Right lobe of liver (tissue), 6 donors: ENCODE measurements at regions not wholly inside any gene's neighbourhood (a gene's known extent, or its start where the extent isn't known, plus 50 kb on each side); places are given as distances from the start of the nearest gene placed in this dataset.

ENCODE experiments used
- ATAC-seq, 4 donors: fragments of 200-7000 bp; cut with Tn5 transposase; one replicate each; pipeline ENCODE4 v1.9.1; 2020; ENCODE audit warnings: mild to moderate bottlenecking in 4 of 4, moderate library complexity in 4 of 4
- DNase-seq, 3 donors: peaks; one replicate each; pipeline ENCODE4 v3.0.0-alpha.2; 2020
- H3K27ac ChIP-seq, 3 donors: fragments of 200-600 bp; one replicate each; pipeline ENCODE4 v1.8.0; 2022
- H3K27me3 ChIP-seq, 2 donors: fragments of 200-600 bp; one replicate each; pipeline ENCODE4 v1.8.0; 2022
- H3K36me3 ChIP-seq, 4 donors: fragments of 200-600 bp; sonication (generic) in 1 of 4; one replicate each; pipeline versions ENCODE4 v1.5.1 to v1.8.0; 2017 to 2022; ENCODE audit warnings: control low read depth in 1 of 4
- H3K4me1 ChIP-seq, 4 donors: fragments of 200-600 bp; sonication (generic) in 1 of 4; one replicate each; pipeline versions ENCODE4 v1.5.1 to v1.8.0; 2017 to 2022; ENCODE audit warnings: control low read depth in 1 of 4
- H3K4me3 ChIP-seq, 3 donors: fragments of 200-600 bp; one replicate each; pipeline ENCODE4 v1.8.0; 2022
- H3K9me3 ChIP-seq, 4 donors: fragments of 200-600 bp; sonication (generic) in 1 of 4; one replicate each; pipeline versions ENCODE4 v1.5.1 to v1.8.0; 2017 to 2022; ENCODE audit warnings: control low read depth in 1 of 4
- POLR2A ChIP-seq: fragments of 450-650 bp; IDR thresholded peaks from one replicate; pipeline ENCODE4 v1.6.1; 2017; ENCODE audit warnings: antibody characterized with exemption, mild to moderate bottlenecking
- whole genome bisulfite sequencing: methylation state at CpG from one replicate; pipeline ENCODE4 v1.1.6; 2018; ENCODE audit warnings: low coverage, low lambda C conversion rate; ENCODE audit not compliant: insufficient coverage; ENCODE audit errors: missing lambda C conversion rate; 5-methylcytosine and 5-hydroxymethylcytosine counted together
- intact Hi-C, 2 donors: fragments of 100-400 bp; cut with DNase I; formaldehyde crosslinking; loops; one replicate each; pipeline versions ENCODE4 v1.11.2 to v1.14.1; 2022
- TF ChIP-seq, protein P1 (sequence below), 4 donors: fragments of 200-600 bp in 3 of 4; fragments of 450-650 bp in 1 of 4; IDR thresholded peaks; one replicate each; pipeline versions ENCODE4 v1.5.1 to v1.8.0; 2016 to 2022; ENCODE audit warnings: antibody characterized with exemption in 4 of 4, mild to moderate bottlenecking in 2 of 4
- donor health status: DM: no; HTN: yes; CAD: no.
- donor health status: DM: no; HTN: no; CAD: no.
- donor health status: DM: no; HTN: no; CAD: no.
- donor health status: DM: no; HTN: yes; CAD: no.
- donor health status: DM: no; HTN: yes; CAD: no.

DNA sequence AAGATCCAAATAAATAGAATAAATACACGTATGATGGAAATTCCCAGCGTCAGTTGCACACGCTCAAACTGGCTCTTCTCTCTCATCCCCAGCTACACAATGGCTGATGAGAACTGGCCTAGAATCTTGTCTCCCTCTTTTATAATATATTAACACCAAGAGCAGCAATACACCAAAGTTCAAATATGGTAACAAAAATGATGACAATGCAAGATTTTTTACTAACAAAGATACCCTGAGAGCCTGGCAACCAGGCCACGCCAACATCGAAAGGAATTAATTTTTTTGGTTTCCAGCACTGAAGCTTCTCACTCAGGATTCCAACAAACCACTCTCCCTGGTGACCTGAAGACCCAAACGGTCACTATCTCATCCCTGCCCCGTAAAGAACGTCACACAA, 302.7 kb upstream of the ID2 start:
- intact Hi-C loops, result no loop called here
- Histone ChIP-seq H3K36me3 (no peaks in the 10 kb centered on the region), H3K27me3 (no peaks in the 10 kb centered on the region), H3K4me1 (no peaks in the 10 kb centered on the region), H3K9me3 (no peaks in the 10 kb centered on the region), H3K4me3 (no peak overlapping the region), H3K27ac (no peak overlapping the region)
- TF ChIP-seq, protein P1, sequence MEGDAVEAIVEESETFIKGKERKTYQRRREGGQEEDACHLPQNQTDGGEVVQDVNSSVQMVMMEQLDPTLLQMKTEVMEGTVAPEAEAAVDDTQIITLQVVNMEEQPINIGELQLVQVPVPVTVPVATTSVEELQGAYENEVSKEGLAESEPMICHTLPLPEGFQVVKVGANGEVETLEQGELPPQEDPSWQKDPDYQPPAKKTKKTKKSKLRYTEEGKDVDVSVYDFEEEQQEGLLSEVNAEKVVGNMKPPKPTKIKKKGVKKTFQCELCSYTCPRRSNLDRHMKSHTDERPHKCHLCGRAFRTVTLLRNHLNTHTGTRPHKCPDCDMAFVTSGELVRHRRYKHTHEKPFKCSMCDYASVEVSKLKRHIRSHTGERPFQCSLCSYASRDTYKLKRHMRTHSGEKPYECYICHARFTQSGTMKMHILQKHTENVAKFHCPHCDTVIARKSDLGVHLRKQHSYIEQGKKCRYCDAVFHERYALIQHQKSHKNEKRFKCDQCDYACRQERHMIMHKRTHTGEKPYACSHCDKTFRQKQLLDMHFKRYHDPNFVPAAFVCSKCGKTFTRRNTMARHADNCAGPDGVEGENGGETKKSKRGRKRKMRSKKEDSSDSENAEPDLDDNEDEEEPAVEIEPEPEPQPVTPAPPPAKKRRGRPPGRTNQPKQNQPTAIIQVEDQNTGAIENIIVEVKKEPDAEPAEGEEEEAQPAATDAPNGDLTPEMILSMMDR (IDR thresholded peaks at IDR 0.05), result no peak
- TF ChIP-seq POLR2A, result no peak
- ATAC-seq, result no peak
- DNase-seq, result no peak
- 92% methylated on average over 8 of the region's 8 CpGs for WGBS

DNA sequence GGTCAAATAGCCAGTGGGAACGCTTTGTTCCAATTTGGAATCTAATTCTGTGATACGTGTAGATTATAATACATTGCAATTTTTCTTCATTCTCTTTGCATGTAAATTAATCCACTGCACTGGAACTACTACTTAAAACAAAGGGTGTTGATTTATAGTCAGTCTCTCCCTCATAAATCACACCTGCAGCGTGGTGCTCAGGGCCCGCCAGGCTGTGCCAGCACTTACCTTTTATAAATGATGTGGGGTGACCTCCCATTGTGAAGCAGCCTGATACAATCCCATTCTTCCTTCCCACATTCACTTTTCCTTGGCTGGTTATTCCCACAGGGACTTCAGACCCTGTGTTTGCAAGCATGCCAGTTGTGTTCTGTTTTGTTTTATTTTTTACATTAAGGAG, 302.3 kb upstream of the ID2 start:
- no peak overlapping the region for H3K27ac ChIP-seq
- H3K4me1 ChIP-seq, result no peaks in the 10 kb centered on the region
- ATAC-seq, result no peak
- intact Hi-C loops, result no loop called here
- DNase-seq, result no peak
- no peaks in the 10 kb centered on the region for H3K27me3 ChIP-seq
- no peaks in the 10 kb centered on the region for H3K9me3 ChIP-seq
- 73% methylated on average over 4 of the region's 4 CpGs for WGBS
- H3K36me3 ChIP-seq, result no peaks in the 10 kb centered on the region
- H3K4me3 ChIP-seq, result no peak overlapping the region
- TF ChIP-seq, protein P1 (IDR thresholded peaks at IDR 0.05), result no peak
- TF ChIP-seq POLR2A, result no peak

DNA sequence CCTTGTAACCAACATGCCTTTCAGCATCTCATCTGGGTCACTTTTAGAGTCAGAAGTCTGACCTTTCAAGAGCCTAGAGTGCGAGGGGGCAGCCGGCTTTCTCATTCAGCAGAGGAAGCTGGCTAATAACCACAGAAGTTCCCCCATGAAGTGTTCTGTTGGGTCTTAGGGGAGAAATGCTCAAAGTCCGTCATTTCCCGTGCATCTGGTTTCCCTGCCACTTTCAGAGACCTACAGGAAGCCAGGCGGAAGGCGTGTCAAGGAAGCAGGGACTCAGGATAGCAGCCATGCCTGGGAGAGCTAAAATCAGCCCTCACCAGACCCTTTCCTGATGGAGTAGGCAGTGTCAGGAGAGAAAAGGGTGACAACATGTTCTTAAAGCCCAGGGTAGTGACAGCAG, 301.8 kb upstream of the ID2 start:
- Histone ChIP-seq H3K27me3 (no peaks in the 10 kb centered on the region), H3K9me3 (no peaks in the 10 kb centered on the region), H3K27ac (no peak overlapping the region), H3K4me1 (no peaks in the 10 kb centered on the region), H3K4me3 (no peak overlapping the region), H3K36me3 (no peaks in the 10 kb centered on the region)
- DNase-seq (peak in 1 of 3 donors; percentile 42), ATAC-seq (peak; percentile 61 to 88 (median 70))
- intact Hi-C loops, result no loop called here
- 71% methylated on average over 2 of the region's 6 CpGs for WGBS
- no peak for TF ChIP-seq POLR2A
- TF ChIP-seq, protein P1 (IDR thresholded peaks at IDR 0.05), result no peak

DNA sequence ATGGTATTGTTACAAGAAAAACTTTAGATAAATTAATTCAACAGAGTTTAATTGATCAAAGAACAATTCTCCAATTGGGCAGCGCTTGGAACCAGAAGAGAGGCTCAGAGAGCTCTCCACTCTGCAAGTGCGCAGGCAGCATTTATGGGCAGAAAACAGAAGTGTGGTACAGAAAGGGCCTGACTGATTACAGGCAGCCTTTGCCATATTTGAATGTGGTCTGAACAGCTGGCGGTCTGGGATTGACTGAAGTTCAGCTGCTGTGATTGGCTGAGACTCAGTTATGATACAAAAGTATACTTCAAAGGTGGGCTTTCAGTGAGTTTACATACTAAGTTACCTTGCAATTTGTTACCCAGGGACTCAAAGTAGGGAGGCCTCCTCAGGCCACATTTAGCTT, 301.3 kb upstream of the ID2 start:
- intact Hi-C loops, result no loop called here

More for the DNA sequence above, 301.3 kb upstream of the ID2 start:
- WGBS, result 43% methylated on average over 2 of the region's 3 CpGs
- no peak overlapping the region for H3K27ac ChIP-seq
- TF ChIP-seq, protein P1 (IDR thresholded peaks at IDR 0.05), result no peak
- no peak for TF ChIP-seq POLR2A
- no peak overlapping the region for H3K4me3 ChIP-seq
- no peaks in the 10 kb centered on the region for H3K4me1 ChIP-seq
- H3K27me3 ChIP-seq, result no peaks in the 10 kb centered on the region
- no peaks in the 10 kb centered on the region for H3K9me3 ChIP-seq
- no peaks in the 10 kb centered on the region for H3K36me3 ChIP-seq
- peak in 1 of 4 donors; percentile 15 for ATAC-seq
- no peak for DNase-seq
